Testis (tissue), 2 donors: ENCODE measurements at regions not wholly inside any gene's neighbourhood (a gene's known extent, or its start where the extent isn't known, plus 50 kb on each side); places are given as distances from the start of the nearest gene placed in this dataset.

Source experiments
- CTCF ChIP-seq, 3 experiments: fragments of 450-650 bp in 2 of 3; fragments of 200-600 bp in 1 of 3; sonication (generic) in 1 of 3; IDR thresholded peaks; one replicate each; pipeline ENCODE4 v1.5.1; 2016 to 2019; ENCODE audit warnings: antibody characterized with exemption in 3 of 3, mild to moderate bottlenecking in 2 of 3, moderate library complexity in 1 of 3
- POLR2A ChIP-seq: fragments of 450-650 bp; IDR thresholded peaks from one replicate; pipeline ENCODE4 v1.6.1; 2017; ENCODE audit warnings: antibody characterized with exemption, mild to moderate bottlenecking, moderate library complexity

GRCh38 chr11:19499026-19499669 lies 213.5 kb upstream of the NAV2 start:
- TF ChIP-seq CTCF (IDR thresholded peaks at IDR 0.05) (no peak), POLR2A (no peak)
